ENCODE measurements at regions not wholly inside any gene's neighbourhood (a gene's known extent, or its start where the extent isn't known, plus 50 kb on each side); places are given as distances from the start of the nearest gene placed in this dataset.
"Not testable (repeated sequence)": the region's sequence is repeated elsewhere in the genome, so short reads cannot be mapped to it uniquely, and the experiment has no call there.

- DNase-seq (ENCODE audit: low spot score) = no peak
Measured at GRCh38 chr11:15651816-15652215, 537.1 kb downstream of the INSC start.

GRCh38 chr11:15653191-15653710 is 538.5 kb downstream of the INSC start:
- no peak for DNase-seq (ENCODE audit: low spot score)

- no peak for DNase-seq (ENCODE audit: low spot score)
Measured at GRCh38 chr11:15654451-15654850, 539.7 kb downstream of the INSC start.

- no peak for DNase-seq (ENCODE audit: low spot score)
Measured at GRCh38 chr11:15655552-15655951, 540.8 kb downstream of the INSC start.

- no peak for DNase-seq (ENCODE audit: low spot score)
Measured at GRCh38 chr11:15657264-15657663, 542.5 kb downstream of the INSC start.

GRCh38 chr11:15660496-15660895 is 545.8 kb downstream of the INSC start:
- no peak for DNase-seq (ENCODE audit: low spot score)

GRCh38 chr11:15662285-15662684 is 547.6 kb downstream of the INSC start:
- DNase-seq (ENCODE audit: low spot score) = no peak

GRCh38 chr11:15663777-15664218 is 549.1 kb downstream of the INSC start:
- no peak for DNase-seq (ENCODE audit: low spot score)

- DNase-seq (ENCODE audit: low spot score) = no peak
Measured at GRCh38 chr11:15665368-15665871, 550.7 kb downstream of the INSC start.

GRCh38 chr11:15667127-15667725 is 552.5 kb downstream of the INSC start:
- no peak for DNase-seq (ENCODE audit: low spot score)

GRCh38 chr11:15668718-15669117 is 554.0 kb downstream of the INSC start:
- no peak for DNase-seq (ENCODE audit: low spot score)

GRCh38 chr11:15670520-15671070 is 555.9 kb downstream of the INSC start:
- no peak for DNase-seq (ENCODE audit: low spot score)

- no peak for DNase-seq (ENCODE audit: low spot score)
Measured at GRCh38 chr11:15671216-15671615, 556.5 kb downstream of the INSC start.

- DNase-seq (ENCODE audit: low spot score) = no peak
Measured at GRCh38 chr11:15672825-15673224, 558.1 kb downstream of the INSC start.

GRCh38 chr11:15673408-15673831 is 558.7 kb downstream of the INSC start:
- DNase-seq (ENCODE audit: low spot score) = no peak

GRCh38 chr11:15674756-15675155 is 560.0 kb downstream of the INSC start:
- no peak for DNase-seq (ENCODE audit: low spot score)

GRCh38 chr11:15675683-15676082 is 561.0 kb downstream of the INSC start:
- no peak for DNase-seq (ENCODE audit: low spot score)

- no peak for DNase-seq (ENCODE audit: low spot score)
Measured at GRCh38 chr11:15677181-15677580, 562.5 kb downstream of the INSC start.

- DNase-seq (ENCODE audit: low spot score) = no peak
Measured at GRCh38 chr11:15683528-15683927, 568.8 kb downstream of the INSC start.

- DNase-seq (ENCODE audit: low spot score) = no peak
Measured at GRCh38 chr11:15685306-15685705, 570.6 kb downstream of the INSC start.

GRCh38 chr11:15686259-15686658 is 571.5 kb downstream of the INSC start:
- DNase-seq (ENCODE audit: low spot score) = not testable (repeated sequence)

GRCh38 chr11:15687342-15687741 is 572.6 kb downstream of the INSC start:
- DNase-seq (ENCODE audit: low spot score) = no peak

GRCh38 chr11:15688351-15688792 is 573.6 kb downstream of the INSC start:
- DNase-seq (ENCODE audit: low spot score) = no peak
